Mucosa of descending colon (tissue), 3 donors: ENCODE measurements at regions not wholly inside any gene's neighbourhood (a gene's known extent, or its start where the extent isn't known, plus 50 kb on each side); places are given as distances from the start of the nearest gene placed in this dataset.

ENCODE experiments used
- ATAC-seq: fragments of 200-7000 bp; cut with Tn5 transposase; one replicate; pipeline ENCODE4 v1.9.1; 2020; ENCODE audit warnings: mild to moderate bottlenecking, moderate library complexity
- DNase-seq, 3 donors: peaks; one replicate each; pipeline ENCODE4 v3.0.0-alpha.2; 2020
- H3K36me3 ChIP-seq: fragments of 200-600 bp; one replicate; pipeline ENCODE4 v1.8.0; 2021; ENCODE audit warnings: low read depth, mild to moderate bottlenecking
- H3K4me1 ChIP-seq: fragments of 200-600 bp; one replicate; pipeline ENCODE4 v1.8.0; 2021; ENCODE audit warnings: low read depth, mild to moderate bottlenecking
- H3K4me3 ChIP-seq: fragments of 200-600 bp; one replicate; pipeline ENCODE4 v1.8.0; 2021; ENCODE audit warnings: mild to moderate bottlenecking
- H3K9me3 ChIP-seq: fragments of 200-600 bp; one replicate; pipeline ENCODE4 v1.8.0; 2021; ENCODE audit warnings: mild to moderate bottlenecking
- CTCF ChIP-seq: fragments of 200-600 bp; IDR thresholded peaks from one replicate; pipeline ENCODE4 v1.8.0; 2022; ENCODE audit warnings: antibody characterized with exemption, mild to moderate bottlenecking
- intact Hi-C, 2 donors: fragments of 100-400 bp; cut with DNase I in 1 of 2; cut with micrococcal nuclease in 1 of 2; formaldehyde crosslinking; loops; one replicate each; pipeline versions ENCODE4 v1.11.0 to v1.11.1; 2022; cut with DNase I, micrococcal nuclease
- donor health status: DM: no; HTN: no; CAD: no; lungs with moderate emphysema.
- donor health status: DM: no; HTN: no; CAD: no.
- donor health status: DM: no; HTN: yes; CAD: no.

- no peak for DNase-seq
- no peak for TF ChIP-seq CTCF
- no peak for ATAC-seq
- intact Hi-C loops: no loop called here
- Histone ChIP-seq H3K4me3 (no peak overlapping the region), H3K9me3 (no peaks in the 10 kb centered on the region), H3K36me3 (no peaks in the 10 kb centered on the region), H3K4me1 (no peaks in the 10 kb centered on the region)
These were observed 75.8 kb upstream of the E2F3 start for GRCh38 chr6:20325641-20326421.

GRCh38 chr6:20326422-20326728 is 75.3 kb upstream of the E2F3 start:
- Histone ChIP-seq H3K4me3 (no peak overlapping the region), H3K4me1 (no peaks in the 10 kb centered on the region), H3K36me3 (no peaks in the 10 kb centered on the region), H3K9me3 (no peaks in the 10 kb centered on the region)
- ATAC-seq (no peak), DNase-seq (no peak)
- intact Hi-C loops: no loop called here
- TF ChIP-seq CTCF: no peak

GRCh38 chr6:20327141-20327540 is 74.5 kb upstream of the E2F3 start:
- no peak overlapping the region for H3K4me3 ChIP-seq
- no peak for DNase-seq
- intact Hi-C loops: no loop called here
- no peaks in the 10 kb centered on the region for H3K36me3 ChIP-seq
- no peaks in the 10 kb centered on the region for H3K9me3 ChIP-seq
- ATAC-seq: no peak
- no peak for TF ChIP-seq CTCF
- no peaks in the 10 kb centered on the region for H3K4me1 ChIP-seq

- Histone ChIP-seq H3K4me3 (no peak overlapping the region), H3K9me3 (no peaks in the 10 kb centered on the region), H3K36me3 (no peaks in the 10 kb centered on the region), H3K4me1 (no peaks in the 10 kb centered on the region)
- intact Hi-C loops: no loop called here
- no peak for TF ChIP-seq CTCF
- ATAC-seq: no peak
- no peak for DNase-seq
These were observed 73.3 kb upstream of the E2F3 start for GRCh38 chr6:20328266-20328923.

GRCh38 chr6:20328924-20329300 is 72.8 kb upstream of the E2F3 start:
- Histone ChIP-seq H3K4me3 (no peak overlapping the region), H3K9me3 (no peaks in the 10 kb centered on the region), H3K36me3 (no peaks in the 10 kb centered on the region), H3K4me1 (no peaks in the 10 kb centered on the region)
- no peak for TF ChIP-seq CTCF
- intact Hi-C loops: no loop called here
- ATAC-seq (no peak), DNase-seq (no peak)
